HG03354 (cell line): ENCODE measurements at regions not wholly inside any gene's neighbourhood (a gene's known extent, or its start where the extent isn't known, plus 50 kb on each side); places are given as distances from the start of the nearest gene placed in this dataset.
"Not testable (repeated sequence)": the region's sequence is repeated elsewhere in the genome, so short reads cannot be mapped to it uniquely, and the experiment has no call there.

Experiments used
- ATAC-seq: cut with Tn5 transposase; IDR thresholded peaks from one replicate; pipeline ENCODE4 v1.9.1; 2021; ENCODE audit warnings: mild to moderate bottlenecking; ENCODE audit not compliant: unreplicated experiment, poor library complexity, severe bottlenecking

- ATAC-seq: no peak
Observed at GRCh38 chr13:67614579-67614978, 384.4 kb upstream of the PCDH9 start.

DNA sequence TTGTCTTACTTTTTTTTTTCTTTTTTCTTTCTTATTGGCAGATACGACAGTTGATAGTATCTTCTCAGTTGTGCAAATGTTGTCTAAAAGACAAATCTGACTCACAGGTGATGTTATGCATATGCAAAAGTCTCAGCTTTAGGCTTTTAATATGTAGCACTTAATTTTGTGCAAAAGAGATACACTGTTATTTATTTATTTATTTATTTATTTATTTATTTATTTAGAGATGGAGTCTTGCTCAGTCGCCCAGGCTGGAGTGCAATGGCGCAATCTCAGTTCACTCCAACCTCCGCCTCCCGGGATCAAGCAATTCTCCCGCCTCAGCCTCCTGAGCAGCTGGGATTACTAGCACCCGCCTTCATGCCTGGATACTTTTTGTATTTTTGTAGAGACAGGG is 383.9 kb upstream of the PCDH9 start:
- no peak for ATAC-seq

DNA sequence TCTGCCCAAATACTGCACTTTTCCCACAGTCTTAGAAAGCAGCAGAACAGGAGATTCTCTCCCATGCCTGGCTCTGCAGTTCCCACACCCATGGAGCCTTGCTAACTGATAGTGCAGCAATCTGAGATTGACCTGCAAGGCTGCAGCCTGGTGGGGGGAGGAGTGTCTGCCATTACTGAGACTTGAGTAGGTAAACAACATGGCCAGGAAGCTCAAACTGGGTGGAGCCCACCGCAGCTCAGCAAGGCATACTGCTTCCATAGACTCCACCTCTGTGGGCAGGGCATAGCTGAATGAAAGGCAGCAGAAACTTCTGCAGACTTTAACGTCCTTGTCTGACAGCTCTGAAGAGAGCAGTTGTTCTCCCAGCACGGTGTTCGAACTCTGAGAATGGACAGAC is 358.5 kb upstream of the PCDH9 start:
- ATAC-seq: no peak

GRCh38 chr13:67577361-67577760 is 347.2 kb upstream of the PCDH9 start:
- no peak for ATAC-seq

DNA sequence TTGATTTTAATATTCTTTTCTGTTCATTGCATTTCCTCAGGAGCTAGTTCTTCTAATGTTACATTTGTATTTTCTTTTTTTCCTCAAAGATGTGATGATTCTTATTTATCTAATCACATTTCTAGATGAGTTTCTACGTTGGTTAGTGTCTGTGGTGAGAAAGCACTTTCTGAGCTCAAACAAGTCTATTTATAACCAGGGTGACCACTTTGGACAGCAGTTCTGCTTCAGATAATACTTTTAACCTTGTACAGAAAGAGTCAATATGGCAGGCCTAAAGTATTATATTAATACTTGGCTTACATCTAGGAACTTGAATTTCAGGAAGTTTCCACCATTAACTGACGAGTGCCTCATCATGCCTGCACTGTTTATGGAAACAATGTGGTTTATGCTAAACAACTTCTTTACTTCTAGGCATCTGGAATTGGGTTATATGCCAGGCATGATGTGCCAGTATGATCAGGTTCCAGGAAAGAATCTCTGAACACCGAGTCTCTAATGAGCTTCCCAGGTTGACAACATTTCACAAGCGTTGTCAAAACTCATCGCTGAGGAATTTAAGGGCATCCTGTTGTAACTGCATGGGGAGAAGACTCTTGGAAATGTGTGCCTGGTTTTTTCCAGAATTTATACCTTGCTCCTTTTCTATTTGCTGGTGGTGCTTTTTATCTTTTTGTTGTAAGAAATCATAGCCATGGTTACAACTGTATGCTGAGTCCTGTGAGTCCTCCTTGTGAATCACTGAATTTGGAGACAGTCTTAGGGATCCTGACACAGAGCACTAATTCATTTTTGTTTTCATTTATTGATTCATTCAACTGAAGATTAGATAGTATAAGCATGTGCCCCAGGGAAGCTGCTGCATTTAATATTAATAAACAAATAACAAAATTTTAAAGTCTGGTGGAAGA is 344.4 kb upstream of the PCDH9 start:
- ATAC-seq: no peak

- no peak for ATAC-seq
Observed at GRCh38 chr13:67568205-67568604, 338.1 kb upstream of the PCDH9 start.

DNA sequence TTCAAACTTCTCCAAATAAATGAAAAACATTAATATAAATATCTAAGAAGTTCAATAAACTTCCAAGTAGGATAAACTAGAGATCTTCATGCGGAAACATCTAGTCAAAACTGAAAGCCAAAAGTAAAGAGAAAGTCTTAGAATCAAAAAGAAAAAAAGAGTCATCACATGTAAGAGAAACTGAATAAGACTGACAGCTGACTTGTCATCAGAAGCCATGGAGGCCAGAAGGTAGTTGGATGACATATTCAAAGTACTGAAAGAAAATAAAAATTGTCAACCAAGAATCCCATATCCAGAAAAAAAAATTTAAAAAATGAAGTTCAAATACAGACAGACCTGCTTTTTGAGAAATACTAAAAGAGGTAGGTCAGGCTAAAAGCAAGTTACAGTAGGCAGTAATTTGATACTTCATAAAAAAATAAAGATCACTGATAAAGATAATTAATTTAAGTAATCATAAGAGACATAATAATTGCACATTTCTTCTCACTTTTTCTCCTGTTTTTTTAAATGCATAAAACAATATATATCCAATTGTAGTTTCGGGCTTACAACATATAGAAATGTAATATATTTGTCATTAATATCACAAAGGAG is 327.6 kb upstream of the PCDH9 start:
- ATAC-seq: no peak

GRCh38 chr13:67557118-67557517 is 327.0 kb upstream of the PCDH9 start:
- no peak for ATAC-seq

DNA sequence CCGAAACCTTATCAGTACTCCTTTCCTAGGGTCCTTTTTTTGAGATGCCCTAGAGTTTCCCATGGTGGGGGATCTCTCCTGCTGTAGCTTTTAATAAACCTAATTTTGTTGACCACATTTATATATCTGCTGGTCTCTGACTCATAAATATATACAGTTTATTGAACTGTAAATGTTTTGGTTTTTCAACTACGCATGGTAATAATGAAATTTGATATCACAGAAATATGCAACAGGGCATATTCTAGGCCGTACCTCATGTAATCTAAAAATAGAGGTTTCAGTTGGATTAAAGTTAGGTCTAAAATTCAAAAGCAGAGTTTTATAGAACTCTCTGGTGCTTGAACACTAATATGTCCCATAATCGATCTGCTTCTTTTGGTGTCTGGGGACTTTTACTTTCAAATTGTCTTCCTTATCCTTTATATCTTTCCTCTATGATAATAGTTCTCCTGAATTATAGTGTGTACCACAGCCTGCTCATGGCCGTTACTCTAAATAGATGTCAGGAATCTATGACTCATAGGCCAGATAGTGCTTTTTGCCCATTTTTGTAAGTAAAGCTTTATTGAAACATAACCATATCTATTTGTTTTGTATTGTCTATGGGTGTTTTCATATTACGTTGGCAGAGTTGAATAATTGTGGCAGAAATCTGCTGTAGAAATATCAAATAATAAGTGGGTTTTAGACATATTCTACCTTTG is 324.8 kb upstream of the PCDH9 start:
- no peak for ATAC-seq

DNA sequence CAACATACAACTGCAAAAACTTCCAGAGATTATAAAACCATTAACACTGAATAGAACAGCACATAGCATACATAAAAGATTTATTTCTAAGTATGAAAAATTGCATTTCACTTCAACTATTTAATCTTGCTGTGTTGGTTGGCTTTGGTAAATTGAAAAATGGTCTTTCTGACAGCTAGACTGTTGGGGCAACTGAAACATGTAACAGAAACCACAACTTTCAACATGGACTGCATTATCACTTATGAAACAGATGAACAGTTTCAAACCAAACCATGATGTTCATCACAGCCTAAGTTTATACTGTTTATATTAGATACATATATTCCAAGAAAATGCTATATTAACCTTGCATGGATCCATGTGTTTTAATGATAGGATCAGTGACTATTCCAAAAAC is 324.1 kb upstream of the PCDH9 start:
- no peak for ATAC-seq

GRCh38 chr13:67549331-67549730 is 319.2 kb upstream of the PCDH9 start:
- no peak for ATAC-seq

GRCh38 chr13:67538906-67539305 is 308.8 kb upstream of the PCDH9 start:
- ATAC-seq: no peak

GRCh38 chr13:67520886-67521285 is 290.8 kb upstream of the PCDH9 start:
- ATAC-seq: no peak

DNA sequence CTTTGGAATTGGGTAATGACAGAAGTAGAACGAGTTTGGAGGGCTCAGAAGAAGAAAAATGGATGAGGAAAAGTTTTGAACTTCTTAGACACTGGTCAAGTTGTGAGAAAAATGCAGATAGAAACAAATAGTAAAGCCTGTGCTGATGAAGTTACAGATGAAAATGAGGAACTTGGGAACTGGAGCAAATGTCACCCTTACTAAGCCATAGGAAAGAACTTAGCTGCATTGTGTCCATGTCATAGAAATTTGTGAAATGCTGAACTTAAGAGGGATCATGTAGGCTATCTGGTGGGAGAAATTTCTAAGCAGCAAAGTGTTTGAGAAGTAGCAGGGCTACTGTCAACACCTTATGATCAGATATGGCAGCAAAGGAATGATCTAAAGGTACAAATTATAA is 289.2 kb upstream of the PCDH9 start:
- ATAC-seq: no peak

- no peak for ATAC-seq
Observed at GRCh38 chr13:67518785-67519184, 288.6 kb upstream of the PCDH9 start.

GRCh38 chr13:67515895-67516294 is 285.8 kb upstream of the PCDH9 start:
- ATAC-seq: peak; percentile 85

GRCh38 chr13:67509018-67509417 is 278.9 kb upstream of the PCDH9 start:
- ATAC-seq: no peak

GRCh38 chr13:67508275-67508674 is 278.1 kb upstream of the PCDH9 start:
- ATAC-seq: not testable (repeated sequence)

- ATAC-seq: no peak
Observed at GRCh38 chr13:67506407-67506806, 276.3 kb upstream of the PCDH9 start.

GRCh38 chr13:67505376-67505775 is 275.2 kb upstream of the PCDH9 start:
- no peak for ATAC-seq

- no peak for ATAC-seq
Observed at GRCh38 chr13:67498948-67499347, 268.8 kb upstream of the PCDH9 start.
